ENCODE measurements at regions not wholly inside any gene's neighbourhood (a gene's known extent, or its start where the extent isn't known, plus 50 kb on each side); places are given as distances from the start of the nearest gene placed in this dataset.
A peak's percentile ranks its signal among the peaks of the same experiment; 100 is the strongest.

DNA sequence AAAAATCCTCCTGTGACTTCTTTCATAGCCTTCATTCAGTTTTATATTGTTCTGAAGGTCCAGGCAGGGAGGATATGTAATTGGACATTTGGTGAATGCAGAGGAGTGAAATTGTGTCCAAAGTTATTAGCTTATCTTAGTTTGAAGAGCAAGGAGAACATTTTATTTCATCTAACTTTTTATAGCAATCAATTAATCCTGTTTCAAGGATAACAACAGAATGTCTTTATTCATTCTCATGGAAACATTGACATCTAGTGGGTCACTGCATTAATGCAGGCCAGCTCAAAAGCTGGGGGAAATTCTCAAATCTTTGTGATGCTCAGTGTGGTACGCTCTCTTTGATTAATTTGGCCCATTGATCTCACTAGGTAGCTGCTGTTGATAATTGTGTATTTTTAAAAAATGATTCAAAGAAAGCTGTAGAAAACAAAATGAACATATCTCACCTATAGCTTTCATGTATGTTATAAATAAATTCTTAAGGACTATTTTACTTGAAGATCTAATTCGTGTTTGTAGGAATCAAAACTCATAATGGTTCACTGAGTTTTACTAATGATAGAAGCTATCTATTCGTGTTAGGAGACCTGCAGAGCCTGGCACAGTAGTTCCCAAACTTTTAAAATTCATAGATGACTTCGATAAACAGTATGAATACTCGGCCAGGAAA lies 150.8 kb upstream of the KCNMB2 start:
- peak; percentile 82 for TF ChIP-seq CTCF (conservative IDR thresholded peaks at IDR 0.05; ENCODE audit: low read depth, low read length)
- H3K4me3 ChIP-seq (ENCODE audit: low read depth, low read length) = no peak overlapping the region
- peak; percentile 76 for DNase-seq (ENCODE audit: low read depth)

- no peak for DNase-seq (ENCODE audit: low read depth)
- H3K4me3 ChIP-seq (ENCODE audit: low read depth, low read length) = no peak overlapping the region
- no peak for TF ChIP-seq CTCF (conservative IDR thresholded peaks at IDR 0.05; ENCODE audit: low read depth, low read length)
Observed at GRCh38 chr3:178386401-178386800, 149.8 kb upstream of the KCNMB2 start.

GRCh38 chr3:178386880-178387279 lies 149.4 kb upstream of the KCNMB2 start:
- no peak for TF ChIP-seq CTCF (conservative IDR thresholded peaks at IDR 0.05; ENCODE audit: low read depth, low read length)
- H3K4me3 ChIP-seq (ENCODE audit: low read depth, low read length) = no peak overlapping the region
- DNase-seq (ENCODE audit: low read depth) = no peak

GRCh38 chr3:178388473-178388872 lies 147.8 kb upstream of the KCNMB2 start:
- no peak for TF ChIP-seq CTCF (conservative IDR thresholded peaks at IDR 0.05; ENCODE audit: low read depth, low read length)
- no peak for DNase-seq (ENCODE audit: low read depth)
- no peak overlapping the region for H3K4me3 ChIP-seq (ENCODE audit: low read depth, low read length)

DNA sequence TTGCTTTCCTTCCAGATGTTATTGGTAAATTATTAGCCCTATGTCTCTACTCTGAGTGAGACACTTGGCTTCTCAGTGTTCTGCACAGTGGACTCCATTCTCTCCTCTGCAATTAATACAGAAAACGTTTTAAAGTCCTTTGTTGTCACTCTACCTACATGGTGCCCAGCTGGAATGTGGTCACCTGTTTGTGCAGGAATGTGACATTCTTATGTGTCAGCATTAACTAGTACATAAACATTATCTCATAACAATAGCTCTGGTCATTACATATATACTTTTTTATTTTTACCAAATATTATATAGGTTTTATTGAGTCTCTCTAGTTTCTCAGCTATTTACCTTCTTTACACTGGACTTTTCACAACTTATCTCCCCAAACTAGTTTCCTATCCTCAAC lies 147.0 kb upstream of the KCNMB2 start:
- no peak overlapping the region for H3K4me3 ChIP-seq (ENCODE audit: low read depth, low read length)
- TF ChIP-seq CTCF (conservative IDR thresholded peaks at IDR 0.05; ENCODE audit: low read depth, low read length) = no peak
- no peak for DNase-seq (ENCODE audit: low read depth)

GRCh38 chr3:178392511-178392926 lies 143.7 kb upstream of the KCNMB2 start:
- no peak overlapping the region for H3K4me3 ChIP-seq (ENCODE audit: low read depth, low read length)
- no peak for TF ChIP-seq CTCF (conservative IDR thresholded peaks at IDR 0.05; ENCODE audit: low read depth, low read length)
- peak; percentile 82 for DNase-seq (ENCODE audit: low read depth)

GRCh38 chr3:178393146-178393545 lies 143.1 kb upstream of the KCNMB2 start:
- no peak for TF ChIP-seq CTCF (conservative IDR thresholded peaks at IDR 0.05; ENCODE audit: low read depth, low read length)

More at GRCh38 chr3:178393146-178393545, 143.1 kb upstream of the KCNMB2 start:
- DNase-seq (ENCODE audit: low read depth) = no peak
- no peak overlapping the region for H3K4me3 ChIP-seq (ENCODE audit: low read depth, low read length)

Measured in choroid plexus epithelial cell (primary cell).